HTR-8/SVneo (cell line): ENCODE measurements at regions not wholly inside any gene's neighbourhood (a gene's known extent, or its start where the extent isn't known, plus 50 kb on each side); places are given as distances from the start of the nearest gene placed in this dataset.

ENCODE experiments used
- DNase-seq: peaks from one replicate; pipeline ENCODE4 v3.0.0; 2011; ENCODE audit warnings: low spot score, mixed read lengths; ENCODE audit not compliant: insufficient read length
- FAIRE-seq: peaks from 2 replicates; lab custom pipeline; 2011; peaks lifted over from hg19 to GRCh38; lab: Jason Lieb, UNC

DNA sequence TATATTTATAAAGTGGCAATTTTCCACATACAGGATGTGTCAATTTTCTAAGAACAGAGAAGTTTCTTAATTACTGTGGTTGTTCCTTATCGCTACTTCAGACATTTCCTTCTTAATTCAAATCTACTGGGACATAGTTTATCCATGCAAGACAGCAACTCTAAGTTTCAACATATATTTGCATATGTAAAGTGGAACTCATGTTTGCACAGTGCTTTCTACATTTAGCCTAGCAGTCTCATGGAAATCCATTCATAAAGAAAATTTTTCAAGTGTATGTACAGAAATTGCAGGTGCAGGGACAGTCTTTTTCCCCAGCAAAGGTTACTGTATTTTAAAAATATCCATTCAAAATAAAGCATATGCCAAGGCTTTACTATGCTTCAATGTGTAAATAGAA lies 956.7 kb upstream of the SEL1L start:
- FAIRE-seq (no peak), DNase-seq (no peak)

DNA sequence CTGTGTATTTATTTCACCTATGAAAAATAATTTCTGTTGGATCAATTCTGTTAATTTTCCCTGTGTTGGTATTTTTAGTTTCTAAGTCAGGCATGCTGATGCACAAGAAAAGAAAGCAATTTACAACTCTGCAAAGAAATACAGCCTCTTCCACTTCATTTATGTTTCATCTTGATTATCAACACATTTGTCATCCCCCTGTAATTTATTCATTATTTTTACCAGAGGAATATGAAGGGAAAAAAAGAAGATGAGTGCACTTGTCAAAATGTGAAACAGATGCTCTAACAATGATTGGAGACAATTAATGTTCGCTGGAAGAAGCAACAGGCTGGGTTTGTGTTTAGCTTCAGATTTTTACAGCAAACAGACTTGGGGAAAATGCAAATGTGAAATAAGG lies 958.5 kb upstream of the SEL1L start:
- no peak for DNase-seq
- no peak for FAIRE-seq

DNA sequence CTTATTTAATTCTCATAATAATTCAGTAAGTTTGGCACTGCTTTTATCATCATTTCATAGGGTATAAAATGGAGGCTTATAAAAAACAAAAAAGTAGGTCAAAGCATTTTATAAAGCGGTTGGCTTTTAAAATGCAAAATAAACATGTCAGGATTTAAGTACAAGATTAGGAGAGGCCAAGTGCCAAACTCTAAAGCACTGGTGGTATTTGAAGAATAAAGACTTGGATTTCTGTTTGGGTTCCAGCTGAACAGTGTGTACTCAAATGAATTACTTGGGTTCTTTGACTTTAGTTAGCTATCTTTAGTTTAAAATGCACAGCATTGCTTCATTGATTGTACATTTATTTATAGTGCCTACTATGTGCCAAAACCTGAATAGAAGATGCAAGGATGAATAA lies 966.6 kb upstream of the SEL1L start:
- DNase-seq (no peak), FAIRE-seq (no peak)

- no peak for DNase-seq
Measured at GRCh38 chr14:82501554-82501953, 967.9 kb upstream of the SEL1L start.

GRCh38 chr14:82502043-82502442 lies 968.4 kb upstream of the SEL1L start:
- FAIRE-seq = no peak

More at GRCh38 chr14:82501554-82501953, 967.9 kb upstream of the SEL1L start:
- FAIRE-seq = no peak

DNA sequence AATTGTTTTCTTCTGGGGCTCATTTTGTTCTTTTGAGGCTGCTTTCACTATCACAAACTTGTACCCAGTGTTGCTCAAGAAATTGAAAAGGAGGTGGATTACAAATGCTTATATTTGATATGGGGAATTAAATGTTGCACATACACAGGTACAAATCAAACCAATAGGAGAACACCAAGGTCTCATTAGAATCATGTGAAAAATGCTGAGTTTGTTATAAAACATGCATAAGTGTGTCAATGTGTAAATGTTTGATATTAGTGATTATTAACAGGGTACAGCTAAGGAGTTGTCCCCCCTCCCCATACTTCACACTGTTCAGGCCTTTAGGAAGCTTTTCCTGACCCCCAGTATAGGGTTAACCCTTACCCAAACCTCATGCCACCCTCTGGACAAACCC lies 971.2 kb upstream of the SEL1L start:
- FAIRE-seq = no peak

More at GRCh38 chr14:82502043-82502442, 968.4 kb upstream of the SEL1L start:
- no peak for DNase-seq

DNA sequence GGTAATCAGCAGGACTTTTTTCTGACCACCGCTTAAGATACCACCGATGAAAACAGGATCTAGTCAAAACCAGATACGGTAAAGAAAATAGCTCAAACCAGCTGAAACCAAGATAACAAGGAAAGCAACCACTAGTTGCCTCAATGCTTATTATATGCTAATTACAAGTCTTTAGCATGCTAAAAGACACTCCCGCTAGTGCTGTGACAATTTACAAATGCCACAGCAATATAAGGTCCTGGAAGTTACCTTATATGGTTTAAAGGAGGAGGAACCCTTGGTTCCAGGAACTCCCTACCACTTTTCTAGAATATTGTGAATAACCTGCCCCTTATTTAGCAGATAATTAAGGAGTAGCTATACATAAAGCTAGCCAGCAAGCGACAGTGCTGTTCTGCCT lies 976.4 kb upstream of the SEL1L start:
- no peak for FAIRE-seq
- DNase-seq = no peak

More for the DNA sequence above, 971.2 kb upstream of the SEL1L start:
- DNase-seq = no peak

DNA sequence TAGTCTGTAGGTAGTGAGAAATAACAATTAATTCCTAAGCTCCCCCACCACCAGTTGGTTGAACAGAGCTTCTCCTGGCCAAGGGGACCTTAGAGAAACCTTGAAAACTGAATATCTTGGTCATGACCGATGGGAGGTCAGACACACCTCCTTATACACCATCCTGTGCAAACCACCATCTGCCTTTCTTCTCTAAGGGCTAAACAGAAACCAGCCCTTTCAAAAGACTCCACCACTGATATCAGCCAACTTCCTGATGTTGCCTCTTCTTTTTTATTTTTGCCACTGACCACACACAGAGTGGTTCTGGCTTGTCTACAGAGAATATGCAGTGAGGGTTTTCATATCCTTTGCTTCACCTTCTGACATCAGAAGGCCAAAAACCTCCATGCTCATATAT lies 977.7 kb upstream of the SEL1L start:
- FAIRE-seq = no peak

GRCh38 chr14:82520765-82521164 lies 987.1 kb upstream of the SEL1L start:
- no peak for DNase-seq
- no peak for FAIRE-seq

More for the DNA sequence above, 977.7 kb upstream of the SEL1L start:
- no peak for DNase-seq

- no peak for FAIRE-seq
- DNase-seq = no peak
Measured at GRCh38 chr14:82521191-82521590, 987.5 kb upstream of the SEL1L start.

DNA sequence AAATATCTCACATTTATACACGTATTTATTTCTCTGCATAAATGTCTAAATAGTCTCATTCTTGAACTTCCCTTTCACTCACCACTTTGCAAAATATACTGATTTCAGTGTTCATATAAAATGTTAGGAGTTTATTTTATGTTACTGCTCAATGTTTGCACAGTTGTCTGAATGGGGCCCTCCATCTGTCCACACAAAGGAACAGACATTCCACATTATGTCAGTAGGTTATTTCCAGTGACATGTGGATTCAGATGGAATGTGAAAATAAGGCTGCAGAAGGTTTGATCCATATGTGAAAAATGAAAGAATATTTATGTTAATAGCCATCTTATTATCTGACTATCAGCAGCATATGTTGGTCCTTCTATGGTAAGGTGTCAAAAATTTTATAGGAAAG lies 994.4 kb upstream of the SEL1L start:
- FAIRE-seq (no peak), DNase-seq (no peak)

DNA sequence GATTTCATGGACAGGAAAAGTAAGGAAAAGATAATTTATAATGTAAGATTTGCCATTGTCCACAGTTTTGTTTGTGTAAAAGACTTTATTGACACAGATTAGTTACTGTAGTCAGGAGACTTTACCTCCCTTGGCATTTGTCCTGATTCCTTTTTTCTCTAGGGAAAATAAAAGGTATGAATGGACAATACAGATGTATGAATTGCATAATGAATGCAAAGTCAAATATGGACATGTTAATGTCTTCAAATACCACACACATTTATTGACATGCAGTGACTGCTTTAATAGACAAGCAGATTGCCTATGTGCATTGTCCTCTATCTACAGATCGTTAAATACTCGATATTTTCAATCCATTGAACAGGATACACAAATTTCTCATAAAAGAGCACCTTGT lies 999.7 kb upstream of the SEL1L start:
- no peak for DNase-seq
- no peak for FAIRE-seq

GRCh38 chr14:82536566-82536965 lies 1002.9 kb upstream of the SEL1L start:
- FAIRE-seq = no peak

GRCh38 chr14:82537831-82538230 lies 1004.2 kb upstream of the SEL1L start:
- FAIRE-seq (no peak), DNase-seq (no peak)

More at GRCh38 chr14:82536566-82536965, 1002.9 kb upstream of the SEL1L start:
- no peak for DNase-seq

DNA sequence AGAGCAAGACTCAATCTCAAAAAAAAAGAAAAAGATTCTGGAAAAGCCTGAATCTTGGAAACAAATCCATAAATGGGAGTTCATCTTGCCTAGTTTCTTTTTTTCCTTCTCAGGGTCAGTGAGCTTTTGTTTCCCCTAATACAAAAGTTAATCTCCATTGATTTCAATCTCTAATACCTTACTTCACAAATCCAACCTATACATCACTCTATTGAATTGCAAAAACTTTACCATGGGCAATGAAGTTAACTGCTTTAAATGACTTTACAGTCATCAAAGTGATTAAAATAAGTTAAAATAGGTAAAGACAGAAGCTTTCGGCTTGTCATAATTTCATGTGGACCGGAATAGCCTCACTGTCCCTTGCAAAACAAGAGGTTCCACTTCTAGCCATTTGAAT lies 1012.7 kb upstream of the SEL1L start:
- FAIRE-seq = no peak
- DNase-seq = no peak

DNA sequence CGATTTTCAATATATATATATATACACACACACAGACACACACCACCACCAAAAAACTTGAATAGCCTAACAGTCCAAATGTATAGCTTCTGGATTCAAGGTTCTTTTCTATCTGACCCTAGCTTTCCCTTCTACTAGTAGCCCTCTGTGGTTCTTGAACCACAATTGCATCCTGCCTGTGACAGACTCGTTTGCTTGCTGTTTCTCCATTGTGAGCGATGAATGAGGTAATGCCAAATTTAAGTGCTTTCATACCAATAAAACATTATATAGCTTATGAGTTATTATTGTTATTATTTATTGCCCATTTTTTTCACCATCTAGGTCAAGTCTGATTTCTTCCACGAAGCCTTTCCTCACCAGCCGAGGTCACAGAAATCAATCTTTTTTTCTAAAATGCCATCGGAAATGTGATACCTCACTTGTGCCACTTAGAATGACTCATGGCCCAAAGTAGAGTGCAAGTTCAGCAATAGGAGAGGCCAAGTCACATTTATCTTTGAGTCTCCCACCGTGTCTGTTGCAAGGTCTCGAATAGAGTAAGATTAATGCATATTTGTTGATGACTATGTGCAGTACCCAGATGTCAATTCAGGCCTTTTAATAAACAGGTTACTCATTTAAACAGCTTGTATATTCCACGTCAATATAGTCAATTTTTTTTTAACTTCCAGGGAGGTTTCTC lies 1015.8 kb upstream of the SEL1L start:
- DNase-seq = no peak
- no peak for FAIRE-seq

DNA sequence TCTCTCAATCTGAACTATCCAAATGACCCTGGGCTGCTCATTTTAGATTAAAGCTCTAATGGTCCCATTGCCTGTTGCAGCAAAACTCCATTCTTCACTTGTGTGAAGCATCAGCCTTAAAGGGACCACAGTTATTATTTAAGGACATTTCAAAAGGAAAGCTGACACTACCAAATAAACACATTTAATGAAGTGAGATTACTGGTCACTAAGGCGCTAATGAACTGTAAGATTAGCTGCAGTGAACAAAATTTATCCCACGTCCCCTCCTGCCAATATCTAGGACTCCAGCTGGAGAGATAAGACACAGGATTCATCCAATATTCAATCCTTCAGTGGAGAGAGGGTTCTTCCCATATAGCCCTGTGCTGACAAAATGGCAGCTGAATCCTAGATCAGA lies 1029.2 kb upstream of the SEL1L start:
- DNase-seq (no peak), FAIRE-seq (no peak)

DNA sequence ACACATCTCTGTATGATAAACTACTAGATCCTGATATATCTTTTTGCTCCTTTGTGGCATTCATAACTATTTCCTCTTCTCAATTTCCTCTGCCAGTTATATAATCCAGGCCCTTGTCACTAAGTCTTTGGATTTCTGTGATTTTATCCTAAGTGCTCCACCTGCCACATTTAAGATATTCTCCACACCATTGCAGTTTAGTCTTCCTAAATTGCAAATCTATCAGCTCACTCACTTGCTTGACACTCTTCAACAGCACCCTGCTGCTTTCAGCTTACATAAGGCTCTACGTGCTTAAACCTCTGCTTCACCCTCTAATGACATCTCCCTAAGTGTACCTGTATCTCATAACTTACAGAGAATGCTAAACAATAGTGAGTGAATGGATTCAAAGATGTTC lies 1032.2 kb upstream of the SEL1L start:
- no peak for FAIRE-seq
- DNase-seq = no peak

DNA sequence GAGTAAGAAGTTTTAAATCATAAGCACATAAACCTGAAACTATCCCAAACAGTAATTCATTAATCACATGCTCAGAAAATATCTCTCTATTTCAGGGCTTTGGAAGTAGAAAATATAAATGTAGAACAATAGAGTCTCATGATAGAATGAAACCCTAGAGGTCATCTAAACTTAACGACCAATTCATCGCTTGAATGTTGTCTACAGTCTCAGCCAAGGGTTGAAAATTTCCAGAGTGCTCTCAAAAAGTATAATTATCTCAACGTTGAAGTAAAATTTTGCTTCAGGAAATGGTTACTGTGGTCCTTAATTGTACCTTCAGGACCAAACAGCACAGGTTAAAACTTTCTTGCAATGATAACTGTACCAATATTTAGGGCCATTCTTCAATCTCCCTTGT lies 1053.6 kb upstream of the SEL1L start:
- DNase-seq (no peak), FAIRE-seq (no peak)

GRCh38 chr14:82595466-82595865 lies 1061.8 kb upstream of the SEL1L start:
- FAIRE-seq = no peak
- DNase-seq = no peak

DNA sequence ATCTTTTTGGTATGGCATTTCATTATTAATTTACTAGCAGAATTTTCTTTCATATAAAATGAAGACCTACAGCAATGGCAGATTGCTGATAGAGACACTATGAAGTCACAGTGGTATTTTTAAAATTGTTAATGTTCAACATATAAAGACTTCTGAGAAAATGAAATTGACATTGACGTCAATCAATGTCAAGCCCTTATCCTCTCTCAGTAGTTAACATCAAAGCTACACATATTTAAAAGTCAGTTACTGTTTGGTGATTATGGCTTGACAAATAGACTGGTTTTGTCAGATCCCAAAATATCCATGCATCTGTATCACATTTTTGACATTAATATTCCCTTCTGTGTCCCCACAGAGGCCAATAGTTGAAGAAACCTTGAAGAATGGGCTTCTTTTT lies 1069.1 kb upstream of the SEL1L start:
- FAIRE-seq (no peak), DNase-seq (no peak)

GRCh38 chr14:82604819-82605218 lies 1071.2 kb upstream of the SEL1L start:
- DNase-seq = no peak
- no peak for FAIRE-seq
